ENCODE measurements at regions not wholly inside any gene's neighbourhood (a gene's known extent, or its start where the extent isn't known, plus 50 kb on each side); places are given as distances from the start of the nearest gene placed in this dataset.

DNA sequence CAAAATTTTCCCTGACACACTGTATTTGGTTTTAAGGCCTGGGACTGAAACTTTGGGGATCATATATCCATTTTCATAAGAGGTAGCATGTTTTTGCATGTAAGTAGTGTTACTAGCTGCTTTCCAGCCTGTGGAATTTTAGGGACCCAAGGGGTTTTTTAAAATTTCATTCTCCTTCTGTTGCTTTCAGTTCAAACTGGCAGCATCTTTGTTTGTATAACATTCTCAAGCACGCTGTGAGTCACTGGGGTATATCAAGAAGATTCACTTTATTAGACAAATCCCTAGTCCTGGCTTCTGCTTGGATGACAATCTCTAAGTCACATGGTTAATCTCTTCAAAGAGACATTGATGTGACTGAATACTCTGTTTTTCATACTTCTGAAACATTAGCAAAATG is 479.0 kb downstream of the CYLC2 start:
- no peak overlapping the region for H3K4me3 ChIP-seq (ENCODE audit: low read depth, low read length)
- no peaks in the 10 kb centered on the region for H3K4me1 ChIP-seq (ENCODE audit: control insufficient read depth, insufficient read depth, low read length)
- CTCF ChIA-PET: no interaction called here
- no peak overlapping the region for H3K27ac ChIP-seq (ENCODE audit: extremely low read depth, low read depth, low read length)
- POLR2A ChIA-PET: no interaction called here
- no peaks in the 10 kb centered on the region for H3K9me3 ChIP-seq (ENCODE audit: control insufficient read depth, insufficient read depth, low read depth, low read length)
- no peaks in the 10 kb centered on the region for H3K36me3 ChIP-seq (ENCODE audit: control insufficient read depth in 2 of 2, insufficient read depth in 1 of 2, low read length in 2 of 2)
- no peak for TF ChIP-seq ZNF266 (tag by site-specific recombination; IDR thresholded peaks at IDR 0.05; ENCODE audit: low read depth)
- no peak for TF ChIP-seq ZNF394 (tag by site-specific recombination; IDR thresholded peaks at IDR 0.05; ENCODE audit: borderline replicate concordance)
- no peak for TF ChIP-seq ZFHX2 (tag by site-specific recombination; conservative IDR thresholded peaks at IDR 0.05)
- no peak for TF ChIP-seq ZNF16 (tag by site-specific recombination; IDR thresholded peaks at IDR 0.05; ENCODE audit: low read depth)
- TF ChIP-seq, protein P1, sequence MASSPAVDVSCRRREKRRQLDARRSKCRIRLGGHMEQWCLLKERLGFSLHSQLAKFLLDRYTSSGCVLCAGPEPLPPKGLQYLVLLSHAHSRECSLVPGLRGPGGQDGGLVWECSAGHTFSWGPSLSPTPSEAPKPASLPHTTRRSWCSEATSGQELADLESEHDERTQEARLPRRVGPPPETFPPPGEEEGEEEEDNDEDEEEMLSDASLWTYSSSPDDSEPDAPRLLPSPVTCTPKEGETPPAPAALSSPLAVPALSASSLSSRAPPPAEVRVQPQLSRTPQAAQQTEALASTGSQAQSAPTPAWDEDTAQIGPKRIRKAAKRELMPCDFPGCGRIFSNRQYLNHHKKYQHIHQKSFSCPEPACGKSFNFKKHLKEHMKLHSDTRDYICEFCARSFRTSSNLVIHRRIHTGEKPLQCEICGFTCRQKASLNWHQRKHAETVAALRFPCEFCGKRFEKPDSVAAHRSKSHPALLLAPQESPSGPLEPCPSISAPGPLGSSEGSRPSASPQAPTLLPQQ (tag by site-specific recombination; IDR thresholded peaks at IDR 0.05): no peak

DNA sequence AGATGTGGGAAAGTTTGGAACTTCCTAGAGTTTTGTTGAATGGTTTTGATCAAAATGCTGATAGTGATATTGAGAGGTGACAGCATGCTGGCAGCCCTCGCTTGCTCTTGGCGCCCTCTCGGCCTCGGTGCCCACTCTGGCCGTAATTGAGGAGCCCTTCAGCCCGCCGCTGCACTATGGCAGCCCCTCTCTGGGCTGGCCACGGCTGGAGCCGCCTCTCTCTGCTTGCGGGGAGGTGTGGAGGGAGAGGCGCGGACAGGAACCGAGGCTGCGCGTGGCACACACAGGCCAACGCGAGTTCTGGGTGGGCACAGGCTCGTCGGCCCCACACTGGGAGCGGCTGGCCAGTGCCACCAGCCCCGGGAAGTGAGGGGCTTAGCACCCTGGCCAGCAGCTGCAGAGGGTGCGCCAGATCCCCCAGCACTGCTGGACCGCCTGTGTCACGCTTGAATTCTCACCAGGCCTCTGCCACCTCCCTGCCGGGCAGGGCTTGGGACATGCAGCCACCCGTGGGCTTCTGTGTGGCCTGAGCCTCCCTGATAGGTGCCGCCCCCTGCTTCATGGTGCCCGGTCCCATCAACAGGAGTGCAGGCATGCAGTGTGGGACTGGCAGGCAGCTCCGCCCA is 488.5 kb downstream of the CYLC2 start:
- no peak overlapping the region for H3K4me3 ChIP-seq (ENCODE audit: low read depth, low read length)
- H3K36me3 ChIP-seq (ENCODE audit: control insufficient read depth in 2 of 2, insufficient read depth in 1 of 2, low read length in 2 of 2): no peaks in the 10 kb centered on the region
- H3K4me1 ChIP-seq (ENCODE audit: control insufficient read depth, insufficient read depth, low read length): no peaks in the 10 kb centered on the region
- H3K27ac ChIP-seq (ENCODE audit: extremely low read depth, low read depth, low read length): no peak overlapping the region
- ChIA-PET CTCF (no interaction called here), POLR2A (no interaction called here)
- TF ChIP-seq ZBTB48 (tag by site-specific recombination; IDR thresholded peaks at IDR 0.05): no peak
- no peaks in the 10 kb centered on the region for H3K9me3 ChIP-seq (ENCODE audit: control insufficient read depth, insufficient read depth, low read depth, low read length)

DNA sequence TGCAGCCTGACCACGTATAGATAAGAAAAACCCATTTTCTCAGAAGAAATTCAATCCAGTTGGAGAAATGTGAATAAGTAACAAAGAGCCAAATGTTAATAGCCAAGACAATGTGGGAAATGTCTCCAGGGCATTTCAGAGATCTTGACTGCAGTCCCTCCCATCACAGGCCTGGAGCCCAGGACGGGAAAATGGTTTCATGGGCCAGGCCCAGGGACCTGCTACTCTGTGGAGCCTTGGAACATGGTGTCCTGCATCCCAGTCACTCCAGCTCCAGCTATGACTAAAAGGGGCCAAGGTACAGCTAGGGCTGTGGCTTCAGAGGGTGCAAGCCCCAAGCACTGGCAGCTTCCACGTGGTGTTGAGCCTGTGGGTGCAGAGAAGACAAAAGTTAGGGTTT is 490.0 kb downstream of the CYLC2 start:
- CTCF ChIA-PET: no interaction called here
- no peak for TF ChIP-seq ZNF426 (tag by site-specific recombination; IDR thresholded peaks at IDR 0.05)
- no peak for TF ChIP-seq MYNN (tag by site-specific recombination; IDR thresholded peaks at IDR 0.05; ENCODE audit: borderline replicate concordance)
- TF ChIP-seq ZNF510 (tag by site-specific recombination; IDR thresholded peaks at IDR 0.05; ENCODE audit: insufficient replicate concordance): no peak
- TF ChIP-seq, protein P2, sequence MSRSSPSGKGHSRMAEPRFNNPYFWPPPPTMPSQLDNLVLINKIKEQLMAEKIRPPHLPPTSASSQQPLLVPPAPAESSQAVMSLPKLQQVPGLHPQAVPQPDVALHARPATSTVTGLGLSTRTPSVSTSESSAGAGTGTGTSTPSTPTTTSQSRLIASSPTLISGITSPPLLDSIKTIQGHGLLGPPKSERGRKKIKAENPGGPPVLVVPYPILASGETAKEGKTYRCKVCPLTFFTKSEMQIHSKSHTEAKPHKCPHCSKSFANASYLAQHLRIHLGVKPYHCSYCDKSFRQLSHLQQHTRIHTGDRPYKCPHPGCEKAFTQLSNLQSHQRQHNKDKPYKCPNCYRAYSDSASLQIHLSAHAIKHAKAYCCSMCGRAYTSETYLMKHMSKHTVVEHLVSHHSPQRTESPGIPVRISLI (tag by site-specific recombination; IDR thresholded peaks at IDR 0.05): no peak
- TF ChIP-seq, protein P3, sequence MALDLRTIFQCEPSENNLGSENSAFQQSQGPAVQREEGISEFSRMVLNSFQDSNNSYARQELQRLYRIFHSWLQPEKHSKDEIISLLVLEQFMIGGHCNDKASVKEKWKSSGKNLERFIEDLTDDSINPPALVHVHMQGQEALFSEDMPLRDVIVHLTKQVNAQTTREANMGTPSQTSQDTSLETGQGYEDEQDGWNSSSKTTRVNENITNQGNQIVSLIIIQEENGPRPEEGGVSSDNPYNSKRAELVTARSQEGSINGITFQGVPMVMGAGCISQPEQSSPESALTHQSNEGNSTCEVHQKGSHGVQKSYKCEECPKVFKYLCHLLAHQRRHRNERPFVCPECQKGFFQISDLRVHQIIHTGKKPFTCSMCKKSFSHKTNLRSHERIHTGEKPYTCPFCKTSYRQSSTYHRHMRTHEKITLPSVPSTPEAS (tag by site-specific recombination; IDR thresholded peaks at IDR 0.05): no peak
- TF ChIP-seq ZIC2 (tag by site-specific recombination; IDR thresholded peaks at IDR 0.05): no peak
- TF ChIP-seq KLF10 (tag by site-specific recombination; IDR thresholded peaks at IDR 0.05): no peak
- TF ChIP-seq, protein P4, sequence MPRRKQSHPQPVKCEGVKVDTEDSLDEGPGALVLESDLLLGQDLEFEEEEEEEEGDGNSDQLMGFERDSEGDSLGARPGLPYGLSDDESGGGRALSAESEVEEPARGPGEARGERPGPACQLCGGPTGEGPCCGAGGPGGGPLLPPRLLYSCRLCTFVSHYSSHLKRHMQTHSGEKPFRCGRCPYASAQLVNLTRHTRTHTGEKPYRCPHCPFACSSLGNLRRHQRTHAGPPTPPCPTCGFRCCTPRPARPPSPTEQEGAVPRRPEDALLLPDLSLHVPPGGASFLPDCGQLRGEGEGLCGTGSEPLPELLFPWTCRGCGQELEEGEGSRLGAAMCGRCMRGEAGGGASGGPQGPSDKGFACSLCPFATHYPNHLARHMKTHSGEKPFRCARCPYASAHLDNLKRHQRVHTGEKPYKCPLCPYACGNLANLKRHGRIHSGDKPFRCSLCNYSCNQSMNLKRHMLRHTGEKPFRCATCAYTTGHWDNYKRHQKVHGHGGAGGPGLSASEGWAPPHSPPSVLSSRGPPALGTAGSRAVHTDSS (tag by site-specific recombination; IDR thresholded peaks at IDR 0.05): no peak
- no peak for TF ChIP-seq SP7 (tag by site-specific recombination; IDR thresholded peaks at IDR 0.05)
- TF ChIP-seq PRDM1 (tag by site-specific recombination; IDR thresholded peaks at IDR 0.05): no peak
- TF ChIP-seq ZNF114 (tag by site-specific recombination; IDR thresholded peaks at IDR 0.05): no peak
- TF ChIP-seq ZNF747 (tag by site-specific recombination; IDR thresholded peaks at IDR 0.05): no peak
- no peak for TF ChIP-seq GLI2 (tag by site-specific recombination; IDR thresholded peaks at IDR 0.05; ENCODE audit: borderline replicate concordance, low read depth)
- H3K4me3 ChIP-seq (ENCODE audit: low read depth, low read length): no peak overlapping the region
- H3K4me1 ChIP-seq (ENCODE audit: control insufficient read depth, insufficient read depth, low read length): no peaks in the 10 kb centered on the region
- POLR2A ChIA-PET: no interaction called here
- no peaks in the 10 kb centered on the region for H3K36me3 ChIP-seq (ENCODE audit: control insufficient read depth in 2 of 2, insufficient read depth in 1 of 2, low read length in 2 of 2)
- no peaks in the 10 kb centered on the region for H3K9me3 ChIP-seq (ENCODE audit: control insufficient read depth, insufficient read depth, low read depth, low read length)
- H3K27ac ChIP-seq (ENCODE audit: extremely low read depth, low read depth, low read length): no peak overlapping the region
